Adrenal gland (tissue), 9 donors: ENCODE measurements at regions not wholly inside any gene's neighbourhood (a gene's known extent, or its start where the extent isn't known, plus 50 kb on each side); places are given as distances from the start of the nearest gene placed in this dataset.

ENCODE experiments used
- DNase-seq, 7 donors: peaks; one replicate each; pipeline ENCODE4 v3.0.0-alpha.2; 2019 to 2020
- H3K27ac ChIP-seq, 5 donors: fragments of 200-600 bp; sonication (generic) in 4 of 5; 1 replicate in 3 of 5; 2 replicates in 2 of 5; pipeline versions ENCODE4 v1.5.1 to v1.8.0; 2016 to 2020; ENCODE audit warnings: mild to moderate bottlenecking in 1 of 5
- H3K27me3 ChIP-seq: fragments of 200-600 bp; 2 replicates; pipeline ENCODE4 v1.8.0; 2021
- H3K36me3 ChIP-seq, 2 donors: fragments of 200-600 bp; replicated peaks in 1 of 2; 1 replicate in 1 of 2; 2 replicates in 1 of 2; pipeline versions ENCODE4 v1.5.1 to v1.8.0; 2018 to 2022
- H3K4me1 ChIP-seq, 2 donors: fragments of 200-600 bp; replicated peaks in 1 of 2; 1 replicate in 1 of 2; 2 replicates in 1 of 2; pipeline versions ENCODE4 v1.5.1 to v1.8.0; 2018 to 2021
- H3K4me3 ChIP-seq, 4 donors: fragments of 200-600 bp; sonication (generic) in 3 of 4; one replicate each; pipeline ENCODE4 v1.5.1; 2016 to 2018
- H3K9me3 ChIP-seq, 3 donors: fragments of 200-600 bp; sonication (generic) in 1 of 3; replicated peaks in 1 of 3; 1 replicate in 2 of 3; 2 replicates in 1 of 3; pipeline versions ENCODE4 v1.5.1 to v1.8.0; 2016 to 2021
- POLR2A ChIP-seq, 2 donors: fragments of 450-650 bp; IDR thresholded peaks; one replicate each; pipeline ENCODE4 v1.6.1; 2017; ENCODE audit warnings: antibody characterized with exemption in 2 of 2, mild to moderate bottlenecking in 2 of 2, moderate library complexity in 1 of 2
- WGBS, 4 donors: extraction: QIAGEN DNeasy Blood & Tissue Kit in 2 of 4; methylation state at CpG; one replicate each; pipeline versions ENCODE4 v1.1.5 to v1.1.7; 2013 to 2017; 5-methylcytosine and 5-hydroxymethylcytosine counted together
- intact Hi-C, 2 donors: fragments of 100-400 bp; cut with DNase I; formaldehyde crosslinking; loops; one replicate each; pipeline versions ENCODE4 v1.14.1 to v1.15.0; 2022 to 2023
- TF ChIP-seq, protein P1 (sequence below), 6 experiments: fragments of 450-650 bp in 4 of 6; fragments of 200-600 bp in 2 of 6; sonication (generic) in 1 of 6; IDR thresholded peaks; 1 replicate in 5 of 6; 2 replicates in 1 of 6; pipeline versions ENCODE4 v1.5.1 to v1.8.0; 2016 to 2021; ENCODE audit warnings: antibody characterized with exemption in 6 of 6, mild to moderate bottlenecking in 2 of 6, moderate library complexity in 1 of 6
- donor health status: healthy with polysubstance abuse.
- donor health status: Bipolar disorder and iron deficiency.
- donor health status: DM: yes; HTN: yes; CAD: no.
- donor health status: DM: no; HTN: no; CAD: no.
- donor health status: DM: no; HTN: no; CAD: no.

- no peaks in the 10 kb centered on the region for H3K36me3 ChIP-seq
- H3K9me3 ChIP-seq: no peaks in the 10 kb centered on the region
- no peak overlapping the region for H3K4me3 ChIP-seq
- intact Hi-C loops: no loop called here
- no peaks in the 10 kb centered on the region for H3K27me3 ChIP-seq
- H3K4me1 ChIP-seq: no peaks in the 10 kb centered on the region
- 89 to 96% (median 95%) methylated on average over 2 of the region's 2 CpGs for WGBS, 4 donors
- no peak for DNase-seq
- TF ChIP-seq, protein P1, sequence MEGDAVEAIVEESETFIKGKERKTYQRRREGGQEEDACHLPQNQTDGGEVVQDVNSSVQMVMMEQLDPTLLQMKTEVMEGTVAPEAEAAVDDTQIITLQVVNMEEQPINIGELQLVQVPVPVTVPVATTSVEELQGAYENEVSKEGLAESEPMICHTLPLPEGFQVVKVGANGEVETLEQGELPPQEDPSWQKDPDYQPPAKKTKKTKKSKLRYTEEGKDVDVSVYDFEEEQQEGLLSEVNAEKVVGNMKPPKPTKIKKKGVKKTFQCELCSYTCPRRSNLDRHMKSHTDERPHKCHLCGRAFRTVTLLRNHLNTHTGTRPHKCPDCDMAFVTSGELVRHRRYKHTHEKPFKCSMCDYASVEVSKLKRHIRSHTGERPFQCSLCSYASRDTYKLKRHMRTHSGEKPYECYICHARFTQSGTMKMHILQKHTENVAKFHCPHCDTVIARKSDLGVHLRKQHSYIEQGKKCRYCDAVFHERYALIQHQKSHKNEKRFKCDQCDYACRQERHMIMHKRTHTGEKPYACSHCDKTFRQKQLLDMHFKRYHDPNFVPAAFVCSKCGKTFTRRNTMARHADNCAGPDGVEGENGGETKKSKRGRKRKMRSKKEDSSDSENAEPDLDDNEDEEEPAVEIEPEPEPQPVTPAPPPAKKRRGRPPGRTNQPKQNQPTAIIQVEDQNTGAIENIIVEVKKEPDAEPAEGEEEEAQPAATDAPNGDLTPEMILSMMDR (IDR thresholded peaks at IDR 0.05): no peak
- TF ChIP-seq POLR2A (IDR thresholded peaks at IDR 0.05): no peak
- H3K27ac ChIP-seq: no peak overlapping the region
Measured at GRCh38 chr20:11752336-11752735, 165.4 kb upstream of the BTBD3 start.

DNA sequence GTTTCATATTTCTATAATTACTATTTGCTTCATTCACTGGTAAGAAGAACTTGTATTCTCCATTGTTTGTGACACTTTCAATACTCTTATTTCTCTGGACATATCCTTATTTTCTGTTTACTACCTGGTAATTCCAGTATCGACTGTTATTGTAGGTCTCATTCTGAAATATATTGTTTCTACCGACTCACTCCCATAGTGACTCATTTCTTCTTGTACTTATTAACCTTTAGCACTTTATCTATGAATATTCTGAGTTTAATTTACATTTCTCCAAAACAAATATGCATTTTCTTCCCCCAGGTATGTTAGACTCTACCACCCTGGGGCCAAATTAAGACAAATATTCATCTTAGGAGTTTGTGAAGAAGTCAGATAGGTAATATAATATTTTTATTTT, 164.5 kb upstream of the BTBD3 start:
- Histone ChIP-seq H3K4me1 (no peaks in the 10 kb centered on the region), H3K36me3 (no peaks in the 10 kb centered on the region), H3K27ac (no peak overlapping the region), H3K27me3 (no peaks in the 10 kb centered on the region), H3K4me3 (no peak overlapping the region), H3K9me3 (no peaks in the 10 kb centered on the region)
- TF ChIP-seq, protein P1 (IDR thresholded peaks at IDR 0.05): no peak
- no peak for TF ChIP-seq POLR2A (IDR thresholded peaks at IDR 0.05)
- 75 to 83% (median 79%) methylated on average over 2 of the region's 2 CpGs for WGBS, 4 donors
- intact Hi-C loops: no loop called here
- no peak for DNase-seq

GRCh38 chr20:11754451-11754850, 163.2 kb upstream of the BTBD3 start:
- no peaks in the 10 kb centered on the region for H3K27me3 ChIP-seq
- no peak overlapping the region for H3K27ac ChIP-seq
- H3K9me3 ChIP-seq: no peaks in the 10 kb centered on the region
- TF ChIP-seq, protein P1 (IDR thresholded peaks at IDR 0.05): no peak
- TF ChIP-seq POLR2A (IDR thresholded peaks at IDR 0.05): no peak
- no peaks in the 10 kb centered on the region for H3K36me3 ChIP-seq
- intact Hi-C loops: no loop called here
- no peak for DNase-seq
- H3K4me3 ChIP-seq: no peak overlapping the region
- WGBS, 4 donors: 60 to 81% (median 73%) methylated on average over 4 of the region's 4 CpGs
- H3K4me1 ChIP-seq: no peaks in the 10 kb centered on the region

- H3K27ac ChIP-seq: no peak overlapping the region
- intact Hi-C loops: no loop called here
- 39 to 47% (median 46%) methylated on average over 6 of the region's 6 CpGs for WGBS, 4 donors
- no peaks in the 10 kb centered on the region for H3K9me3 ChIP-seq
- no peaks in the 10 kb centered on the region for H3K27me3 ChIP-seq
- H3K4me3 ChIP-seq: no peak overlapping the region
- TF ChIP-seq POLR2A (IDR thresholded peaks at IDR 0.05): no peak
- TF ChIP-seq, protein P1 (IDR thresholded peaks at IDR 0.05): peak in 2 of 6 experiments; percentile 9 to 23
- H3K36me3 ChIP-seq: no peaks in the 10 kb centered on the region
- DNase-seq: no peak
- no peaks in the 10 kb centered on the region for H3K4me1 ChIP-seq
Measured at GRCh38 chr20:11755071-11755841, 162.4 kb upstream of the BTBD3 start.
